ENCODE measurements at regions not wholly inside any gene's neighbourhood (a gene's known extent, or its start where the extent isn't known, plus 50 kb on each side); places are given as distances from the start of the nearest gene placed in this dataset.

DNA sequence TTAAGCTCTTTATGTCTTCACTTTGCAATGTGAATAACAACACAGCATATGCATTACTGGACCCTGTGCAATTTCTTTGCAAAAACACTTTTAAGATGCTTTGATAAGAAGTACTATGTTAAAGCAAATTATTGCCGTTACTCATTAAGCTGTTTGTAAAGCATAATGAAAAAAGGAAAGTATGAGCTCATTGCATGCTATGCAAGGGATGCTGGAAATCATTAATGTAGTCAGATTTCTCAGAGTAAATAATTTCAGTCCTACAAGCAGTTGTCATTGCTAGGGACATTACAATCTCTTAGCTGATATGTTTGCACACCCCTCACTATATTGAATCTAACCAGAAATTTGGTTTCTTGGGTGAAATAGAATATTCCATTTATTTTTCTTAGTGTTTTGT is 982.5 kb upstream of the ADGRL2 start (continued):
- no peak for TF ChIP-seq CHD7 (IDR thresholded peaks at IDR 0.05; ENCODE audit: insufficient replicate concordance, low read length)
- TF ChIP-seq RNF2 (IDR thresholded peaks at IDR 0.05; ENCODE audit: borderline replicate concordance, low read depth, low read length, missing control alignments, poor library complexity, severe bottlenecking): no peak
- TF ChIP-seq SUZ12 (IDR thresholded peaks at IDR 0.05; ENCODE audit: low read length): no peak
- TF ChIP-seq POU5F1 (IDR thresholded peaks at IDR 0.05; ENCODE audit: low read depth, low read length): no peak
- TF ChIP-seq CTBP2 (IDR thresholded peaks at IDR 0.05; ENCODE audit: borderline replicate concordance, insufficient read depth, insufficient read length, low read length): no peak
- no peak for TF ChIP-seq FOSL1 (IDR thresholded peaks at IDR 0.05; ENCODE audit: insufficient read depth, low read depth, low read length)
- TF ChIP-seq SP1 (IDR thresholded peaks at IDR 0.05; ENCODE audit: low read depth, low read length): no peak
- no peak for TF ChIP-seq EP300 (IDR thresholded peaks at IDR 0.05; ENCODE audit: borderline replicate concordance in 1 of 2, low read depth in 2 of 2, low read length in 2 of 2)
- no peak for TF ChIP-seq TCF12 (IDR thresholded peaks at IDR 0.05; ENCODE audit: low read depth, low read length)
- TF ChIP-seq PHF8 (conservative IDR thresholded peaks at IDR 0.05; ENCODE audit: low read depth, low read length): no peak
- no peak for TF ChIP-seq NANOG (IDR thresholded peaks at IDR 0.05; ENCODE audit: insufficient read depth, low read depth, low read length, poor library complexity, severe bottlenecking)
- TF ChIP-seq CEBPB (IDR thresholded peaks at IDR 0.05; ENCODE audit: low read depth, low read length): no peak

All from H1 (cell line).